WTC11 (cell line): ENCODE measurements at regions not wholly inside any gene's neighbourhood (a gene's known extent, or its start where the extent isn't known, plus 50 kb on each side); places are given as distances from the start of the nearest gene placed in this dataset.

Experiments
- ATAC-seq: fragments of 200-7000 bp; cut with Tn5 transposase; 2 replicates; pipeline ENCODE4 v1.10.0; 2021; ENCODE audit warnings: mild to moderate bottlenecking, moderate library complexity
- CTCF ChIA-PET: fragments of 300-600 bp; sonication (Branson Sonifier 250); formaldehyde crosslinking; loops from one replicate; lab custom pipeline; 2021; ENCODE audit warnings: antibody characterized with exemption; lab: Charles Lee
- POLR2A ChIA-PET: fragments of 350-600 bp; sonication (Branson Sonifier 250); formaldehyde crosslinking; loops from one replicate; lab custom pipeline; 2021; ENCODE audit warnings: antibody characterized with exemption; lab: Charles Lee
- DNase-seq: peaks from one replicate; pipeline ENCODE4 v3.0.0; 2021; ENCODE audit warnings: low spot score
- H3K27ac Mint-ChIP-seq: 2 replicates; pipeline ENCODE4 v1.8.0; 2021; ENCODE audit warnings: mixed read lengths
- H3K27me3 Mint-ChIP-seq: 2 replicates; pipeline ENCODE4 v1.8.0; 2021; ENCODE audit warnings: low read depth, mild to moderate bottlenecking, moderate library complexity, mixed read lengths
- H3K36me3 Mint-ChIP-seq: 2 replicates; pipeline ENCODE4 v1.8.0; 2021; ENCODE audit warnings: mixed read lengths
- H3K4me1 Mint-ChIP-seq: 2 replicates; pipeline ENCODE4 v1.8.0; 2022; ENCODE audit warnings: mixed read lengths
- H3K4me3 Mint-ChIP-seq: 2 replicates; pipeline ENCODE4 v1.8.0; 2021; ENCODE audit warnings: mild to moderate bottlenecking, moderate library complexity, mixed read lengths
- H3K9me3 Mint-ChIP-seq: 2 replicates; pipeline ENCODE4 v1.8.0; 2021; ENCODE audit warnings: mixed read lengths
- CREM ChIP-seq: sonication (generic); formaldehyde crosslinking; IDR thresholded peaks from 2 replicates; pipeline ENCODE4 v1.8.1; 2022; ENCODE audit warnings: mild to moderate bottlenecking, missing genetic modification reagents, moderate library complexity
- CTCF ChIP-seq: fragments of 200-600 bp; IDR thresholded peaks from 2 replicates; pipeline ENCODE4 v1.8.0; 2022; ENCODE audit warnings: antibody characterized with exemption
- E2F4 ChIP-seq: sonication (generic); formaldehyde crosslinking; IDR thresholded peaks from 2 replicates; pipeline ENCODE4 v1.8.1; 2022; ENCODE audit warnings: low read depth, mild to moderate bottlenecking, moderate library complexity, missing genetic modification reagents, borderline replicate concordance
- ELF4 ChIP-seq: sonication (generic); formaldehyde crosslinking; IDR thresholded peaks from 2 replicates; pipeline ENCODE4 v1.8.1; 2022; ENCODE audit warnings: low read depth, mild to moderate bottlenecking, moderate library complexity, missing genetic modification reagents
- GABPB1 ChIP-seq: sonication (generic); formaldehyde crosslinking; IDR thresholded peaks from 2 replicates; pipeline ENCODE4 v1.8.1; 2023; ENCODE audit warnings: mild to moderate bottlenecking, missing genetic modification reagents
- GTF2I ChIP-seq: fragments of 250-450 bp; sonication (Bioruptor Pico); conservative IDR thresholded peaks from 2 replicates; pipeline ENCODE4 v1.4.0; 2021; ENCODE audit warnings: mild to moderate bottlenecking
- IRF2 ChIP-seq: sonication (generic); formaldehyde crosslinking; IDR thresholded peaks from 2 replicates; pipeline ENCODE4 v1.8.0; 2022; ENCODE audit warnings: low read depth, missing genetic modification reagents, borderline replicate concordance
- PREB ChIP-seq: sonication (generic); formaldehyde crosslinking; IDR thresholded peaks from 2 replicates; pipeline ENCODE4 v1.8.1; 2022; ENCODE audit warnings: mild to moderate bottlenecking, missing genetic modification reagents, moderate library complexity, borderline replicate concordance
- PRRX2 ChIP-seq: fragments of 250-450 bp; sonication (Bioruptor Pico); IDR thresholded peaks from 2 replicates; pipeline ENCODE4 v1.8.0; 2021; ENCODE audit warnings: mild to moderate bottlenecking
- RELA ChIP-seq: sonication (generic); formaldehyde crosslinking; IDR thresholded peaks from 2 replicates; pipeline ENCODE4 v1.8.1; 2022; ENCODE audit warnings: missing genetic modification reagents, mild to moderate bottlenecking, borderline replicate concordance
- USF2 ChIP-seq: sonication (generic); formaldehyde crosslinking; IDR thresholded peaks from 2 replicates; pipeline ENCODE4 v1.8.1; 2023; ENCODE audit warnings: mild to moderate bottlenecking, missing genetic modification reagents, moderate library complexity
- ZNF121 ChIP-seq: sonication (generic); formaldehyde crosslinking; IDR thresholded peaks from 2 replicates; pipeline ENCODE4 v1.8.0; 2023; ENCODE audit warnings: missing genetic modification reagents
- ZNF263 ChIP-seq: sonication (generic); formaldehyde crosslinking; IDR thresholded peaks from 2 replicates; pipeline ENCODE4 v1.8.1; 2022; ENCODE audit warnings: low read depth, mild to moderate bottlenecking, moderate library complexity, missing genetic modification reagents
- ZNF281 ChIP-seq: sonication (generic); formaldehyde crosslinking; IDR thresholded peaks from 2 replicates; pipeline ENCODE4 v1.8.0; 2023; ENCODE audit warnings: mild to moderate bottlenecking, missing genetic modification reagents
- ZNF416 ChIP-seq: fragments of 250-450 bp; sonication (Bioruptor Pico); IDR thresholded peaks from 2 replicates; pipeline ENCODE4 v1.9.0; 2021; ENCODE audit warnings: mild to moderate bottlenecking, inconsistent platforms
- ZNF425 ChIP-seq: fragments of 250-450 bp; sonication (Bioruptor Pico); conservative IDR thresholded peaks from 2 replicates; pipeline ENCODE4 v1.9.0; 2021; ENCODE audit warnings: mild to moderate bottlenecking
- ZNF671 ChIP-seq: fragments of 250-450 bp; sonication (Bioruptor Pico); IDR thresholded peaks from 2 replicates; pipeline ENCODE4 v1.8.0; 2021; ENCODE audit warnings: mild to moderate bottlenecking
- TF ChIP-seq, protein P1 (sequence below): fragments of 250-450 bp; sonication (Bioruptor Pico); IDR thresholded peaks from 2 replicates; pipeline ENCODE4 v1.9.0; 2021; ENCODE audit warnings: moderate library complexity, mild to moderate bottlenecking, inconsistent platforms, borderline replicate concordance
- TF ChIP-seq, protein P2 (sequence below): sonication (generic); formaldehyde crosslinking; IDR thresholded peaks from 2 replicates; pipeline ENCODE4 v1.8.1; 2023; ENCODE audit warnings: mild to moderate bottlenecking, missing genetic modification reagents
- TF ChIP-seq, protein P3 (sequence below): sonication (generic); formaldehyde crosslinking; IDR thresholded peaks from 2 replicates; pipeline ENCODE4 v1.8.1; 2022; ENCODE audit warnings: low read depth, missing genetic modification reagents, borderline replicate concordance

DNA sequence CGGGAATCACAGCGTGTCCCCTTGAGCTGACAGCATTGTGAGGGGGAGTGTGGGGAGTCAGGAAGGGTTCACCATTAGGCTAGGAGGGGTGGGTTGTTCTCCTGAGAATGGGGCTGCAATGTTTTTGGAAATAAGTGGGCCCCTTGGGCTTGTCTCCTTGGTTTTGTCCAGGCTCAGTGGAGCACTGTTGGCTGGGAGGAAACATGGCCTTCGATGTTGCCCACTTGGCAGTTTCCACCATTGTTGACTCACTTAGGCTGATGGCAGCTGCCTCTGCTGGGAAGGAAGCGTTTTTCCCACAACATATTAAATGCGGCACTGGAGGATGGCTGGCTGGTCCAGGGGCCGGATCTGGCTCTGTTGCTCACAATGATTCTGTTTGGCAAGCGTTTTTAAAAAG lies 512.1 kb downstream of the QKI start:
- Mint-ChIP-seq H3K4me3 (no peak overlapping the region), H3K9me3 (peaks cover 8% of the 10 kb centered on the region), H3K27ac (no peak overlapping the region), H3K36me3 (no peaks in the 10 kb centered on the region), H3K4me1 (peaks cover 27% of the 10 kb centered on the region), H3K27me3 (no peaks in the 10 kb centered on the region)
- DNase-seq (no peak), ATAC-seq (no peak)
- no peak for TF ChIP-seq ZNF416 (CRISPR knock-in tag)
- no peak for TF ChIP-seq IRF2 (CRISPR knock-in tag)
- TF ChIP-seq ZNF121 = no peak
- no peak for TF ChIP-seq E2F4
- no peak for TF ChIP-seq ZNF263 (CRISPR knock-in tag)
- no peak for TF ChIP-seq GABPB1
- TF ChIP-seq PREB = no peak
- no peak for TF ChIP-seq ZNF425 (CRISPR knock-in tag)
- POLR2A ChIA-PET = no interaction called here
- CTCF ChIA-PET = interaction anchor here (0.6 kb wide), 1 partner anchor 160 kb away, joined by 4 read pairs; no protein-coding TSS in a partner anchor

GRCh38 chr6:163925839-163926238 lies 511.3 kb downstream of the QKI start:
- Mint-ChIP-seq H3K27ac (no peak overlapping the region), H3K9me3 (peaks cover 10% of the 10 kb centered on the region), H3K36me3 (0 out of 2 replicates have a peak, but pooled peaks cover 2% of the 10 kb centered on the region), H3K4me1 (peaks cover 27% of the 10 kb centered on the region), H3K4me3 (no peak overlapping the region), H3K27me3 (no peaks in the 10 kb centered on the region)
- ATAC-seq (no peak), DNase-seq (no peak)
- CTCF ChIA-PET = no interaction called here
- POLR2A ChIA-PET = no interaction called here
- TF ChIP-seq RELA = no peak
- TF ChIP-seq, protein P1, sequence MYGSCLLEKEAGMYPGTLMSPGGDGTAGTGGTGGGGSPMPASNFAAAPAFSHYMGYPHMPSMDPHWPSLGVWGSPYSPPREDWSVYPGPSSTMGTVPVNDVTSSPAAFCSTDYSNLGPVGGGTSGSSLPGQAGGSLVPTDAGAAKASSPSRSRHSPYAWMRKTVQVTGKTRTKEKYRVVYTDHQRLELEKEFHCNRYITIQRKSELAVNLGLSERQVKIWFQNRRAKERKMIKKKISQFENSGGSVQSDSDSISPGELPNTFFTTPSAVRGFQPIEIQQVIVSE = no peak
- TF ChIP-seq CTCF = no peak
- TF ChIP-seq, protein P2, sequence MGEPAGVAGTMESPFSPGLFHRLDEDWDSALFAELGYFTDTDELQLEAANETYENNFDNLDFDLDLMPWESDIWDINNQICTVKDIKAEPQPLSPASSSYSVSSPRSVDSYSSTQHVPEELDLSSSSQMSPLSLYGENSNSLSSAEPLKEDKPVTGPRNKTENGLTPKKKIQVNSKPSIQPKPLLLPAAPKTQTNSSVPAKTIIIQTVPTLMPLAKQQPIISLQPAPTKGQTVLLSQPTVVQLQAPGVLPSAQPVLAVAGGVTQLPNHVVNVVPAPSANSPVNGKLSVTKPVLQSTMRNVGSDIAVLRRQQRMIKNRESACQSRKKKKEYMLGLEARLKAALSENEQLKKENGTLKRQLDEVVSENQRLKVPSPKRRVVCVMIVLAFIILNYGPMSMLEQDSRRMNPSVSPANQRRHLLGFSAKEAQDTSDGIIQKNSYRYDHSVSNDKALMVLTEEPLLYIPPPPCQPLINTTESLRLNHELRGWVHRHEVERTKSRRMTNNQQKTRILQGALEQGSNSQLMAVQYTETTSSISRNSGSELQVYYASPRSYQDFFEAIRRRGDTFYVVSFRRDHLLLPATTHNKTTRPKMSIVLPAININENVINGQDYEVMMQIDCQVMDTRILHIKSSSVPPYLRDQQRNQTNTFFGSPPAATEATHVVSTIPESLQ = no peak
- no peak for TF ChIP-seq PRRX2 (CRISPR knock-in tag)
- TF ChIP-seq ZNF671 (CRISPR knock-in tag) = no peak
- no peak for TF ChIP-seq CREM (CRISPR knock-in tag)
- no peak for TF ChIP-seq GTF2I (CRISPR knock-in tag)
- TF ChIP-seq, protein P3, sequence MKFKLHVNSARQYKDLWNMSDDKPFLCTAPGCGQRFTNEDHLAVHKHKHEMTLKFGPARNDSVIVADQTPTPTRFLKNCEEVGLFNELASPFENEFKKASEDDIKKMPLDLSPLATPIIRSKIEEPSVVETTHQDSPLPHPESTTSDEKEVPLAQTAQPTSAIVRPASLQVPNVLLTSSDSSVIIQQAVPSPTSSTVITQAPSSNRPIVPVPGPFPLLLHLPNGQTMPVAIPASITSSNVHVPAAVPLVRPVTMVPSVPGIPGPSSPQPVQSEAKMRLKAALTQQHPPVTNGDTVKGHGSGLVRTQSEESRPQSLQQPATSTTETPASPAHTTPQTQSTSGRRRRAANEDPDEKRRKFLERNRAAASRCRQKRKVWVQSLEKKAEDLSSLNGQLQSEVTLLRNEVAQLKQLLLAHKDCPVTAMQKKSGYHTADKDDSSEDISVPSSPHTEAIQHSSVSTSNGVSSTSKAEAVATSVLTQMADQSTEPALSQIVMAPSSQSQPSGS (CRISPR knock-in tag) = no peak
- no peak for TF ChIP-seq ZNF281 (CRISPR knock-in tag)
- TF ChIP-seq USF2 (CRISPR knock-in tag) = no peak
- TF ChIP-seq ELF4 (CRISPR knock-in tag) = no peak
